SU-DHL-6 (cell line): ENCODE measurements at regions not wholly inside any gene's neighbourhood (a gene's known extent, or its start where the extent isn't known, plus 50 kb on each side); places are given as distances from the start of the nearest gene placed in this dataset.

ENCODE experiments used
- CTCF ChIP-seq: fragments of 200-600 bp; sonication (generic); IDR thresholded peaks from one replicate; pipeline ENCODE4 v1.5.1; 2017; ENCODE audit warnings: antibody characterized with exemption, mild to moderate bottlenecking, low read length, moderate library complexity; ENCODE audit not compliant: insufficient read depth, poor library complexity, severe bottlenecking
- EZH2phosphoT487 ChIP-seq: fragments of 200-600 bp; sonication (generic), shearing (Covaris generic); conservative IDR thresholded peaks from 2 replicates; pipeline ENCODE4 v1.6.1; 2018; ENCODE audit warnings: mild to moderate bottlenecking, antibody characterized with exemption, low read length, moderate library complexity, mixed read lengths

DNA sequence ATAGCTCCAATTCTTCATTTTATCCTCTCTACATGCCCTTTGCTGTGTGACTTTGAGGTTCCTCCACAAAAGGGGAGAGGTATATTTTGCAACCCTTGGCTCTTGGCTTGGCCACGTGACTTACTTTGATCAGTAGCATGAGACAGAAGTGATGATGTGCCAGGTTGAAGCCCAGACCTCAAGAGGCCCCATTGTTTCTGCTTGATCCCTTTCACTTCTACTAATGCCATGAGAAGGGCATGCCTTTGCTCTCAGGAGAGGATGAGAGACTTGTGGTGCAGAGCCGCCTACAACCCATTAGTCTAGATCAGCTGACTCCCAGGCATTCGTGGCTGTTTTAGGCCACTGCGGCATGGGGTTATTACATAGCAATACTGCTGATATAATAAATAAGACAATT, 356.2 kb upstream of the SALL1 start:
- TF ChIP-seq CTCF (no peak), EZH2phosphoT487 (no peak)
